Large intestine (tissue), 3 donors: ENCODE measurements at regions not wholly inside any gene's neighbourhood (a gene's known extent, or its start where the extent isn't known, plus 50 kb on each side); places are given as distances from the start of the nearest gene placed in this dataset.

Experiments used
- DNase-seq, 2 donors: peaks; one replicate each; pipeline versions ENCODE4 v3.0.0 to v3.0.0-alpha.2; 2013
- H3K27ac ChIP-seq: one replicate; pipeline ENCODE4 v1.5.1; 2013; ENCODE audit warnings: low read length
- H3K27me3 ChIP-seq: 2 replicates; pipeline ENCODE4 v1.6.1; 2013; ENCODE audit warnings: low read length; ENCODE audit not compliant: control insufficient read depth, insufficient read depth
- H3K36me3 ChIP-seq: 2 replicates; pipeline ENCODE4 v1.6.1; 2013; ENCODE audit warnings: low read length; ENCODE audit not compliant: control insufficient read depth, insufficient read depth
- H3K4me1 ChIP-seq: one replicate; pipeline ENCODE4 v1.6.1; 2013; ENCODE audit warnings: low read length; ENCODE audit not compliant: control insufficient read depth, insufficient read depth
- H3K4me3 ChIP-seq: one replicate; pipeline ENCODE4 v1.5.1; 2013; ENCODE audit warnings: low read length
- H3K9me3 ChIP-seq: one replicate; pipeline ENCODE4 v1.6.1; 2013; ENCODE audit warnings: mild to moderate bottlenecking, low read depth, low read length, moderate library complexity; ENCODE audit not compliant: control insufficient read depth
- WGBS: methylation state at CpG from one replicate; pipeline ENCODE4 v1.1.5; 2013; ENCODE audit warnings: low lambda C conversion rate; ENCODE audit not compliant: insufficient coverage; 5-methylcytosine and 5-hydroxymethylcytosine counted together

DNA sequence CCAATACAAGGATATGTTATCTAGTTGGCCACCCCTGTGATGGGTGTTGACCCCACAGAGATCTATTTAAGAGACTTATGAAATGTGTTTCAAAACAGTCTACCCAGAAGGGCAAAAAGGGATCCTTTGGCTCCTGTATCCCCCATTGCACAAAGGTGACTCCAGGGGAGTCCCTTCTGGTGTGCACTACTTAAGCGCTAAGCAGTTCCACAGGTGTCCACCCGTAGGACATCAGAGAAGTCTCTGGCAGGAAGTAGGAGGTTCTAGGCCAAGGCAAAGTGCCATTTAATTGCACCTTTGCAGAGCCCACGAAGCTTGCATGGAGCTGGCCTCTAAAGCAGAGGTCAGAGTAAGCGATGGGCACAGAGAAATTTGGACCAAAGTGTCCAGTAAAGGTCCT, 147.7 kb downstream of the MRPL14 start:
- no peak for DNase-seq
- H3K27me3 ChIP-seq, result no peaks in the 10 kb centered on the region
- H3K27ac ChIP-seq, result no peak overlapping the region
- H3K36me3 ChIP-seq, result no peaks in the 10 kb centered on the region
- peaks cover 10% of the 10 kb centered on the region for H3K4me1 ChIP-seq
- peaks cover 4% of the 10 kb centered on the region for H3K9me3 ChIP-seq
- H3K4me3 ChIP-seq, result no peak overlapping the region
- no CpG with 5 or more reads among the region's 4 CpGs for WGBS

DNA sequence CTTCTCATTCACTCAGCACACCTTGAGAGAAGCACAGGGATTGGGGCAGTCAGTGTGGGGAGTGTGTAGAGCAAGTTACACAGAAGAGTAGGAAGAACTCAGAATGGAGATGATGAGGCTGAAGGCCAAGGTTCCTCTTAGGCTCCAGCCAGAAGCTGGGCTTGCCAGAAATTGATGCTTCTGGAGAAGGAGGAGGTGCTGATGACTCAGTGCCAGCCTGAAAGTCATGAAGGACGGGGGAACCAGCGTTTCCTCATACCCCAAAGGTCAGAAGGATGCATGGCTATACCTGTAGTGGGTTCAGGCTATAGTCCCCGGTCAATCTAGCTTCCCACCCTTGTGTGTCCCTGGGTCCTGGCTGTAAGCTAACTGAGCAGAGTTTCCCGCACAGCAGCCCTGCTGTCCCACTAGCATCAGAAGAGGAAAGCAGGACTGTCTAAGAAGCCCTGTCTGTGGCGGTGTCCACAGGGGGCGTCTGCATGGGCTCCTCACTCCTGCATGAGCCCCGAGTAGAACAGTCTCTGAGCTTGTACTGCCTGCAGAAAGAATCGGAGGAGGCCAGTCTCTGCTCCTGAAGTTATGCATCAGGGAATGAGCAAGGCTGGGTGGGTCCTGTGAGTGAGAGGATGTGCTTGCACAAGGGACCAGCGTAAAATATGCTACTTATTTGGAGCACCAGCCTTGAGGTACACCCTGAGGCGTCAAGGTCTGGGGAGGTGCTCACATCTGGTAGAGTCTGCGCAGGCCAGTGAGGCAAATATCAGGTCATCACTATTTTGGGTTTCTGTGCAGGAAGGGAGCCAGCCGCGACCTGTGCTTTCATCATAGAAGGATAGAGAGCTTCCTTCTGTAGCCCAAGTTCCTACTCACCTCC, 148.5 kb downstream of the MRPL14 start:
- peaks cover 10% of the 10 kb centered on the region for H3K4me1 ChIP-seq
- no peaks in the 10 kb centered on the region for H3K36me3 ChIP-seq
- H3K27me3 ChIP-seq, result no peaks in the 10 kb centered on the region
- no peak overlapping the region for H3K27ac ChIP-seq
- no peak overlapping the region for H3K4me3 ChIP-seq
- H3K9me3 ChIP-seq, result peaks cover 4% of the 10 kb centered on the region
- DNase-seq, result no peak
- WGBS, result no CpG with 5 or more reads among the region's 13 CpGs

DNA sequence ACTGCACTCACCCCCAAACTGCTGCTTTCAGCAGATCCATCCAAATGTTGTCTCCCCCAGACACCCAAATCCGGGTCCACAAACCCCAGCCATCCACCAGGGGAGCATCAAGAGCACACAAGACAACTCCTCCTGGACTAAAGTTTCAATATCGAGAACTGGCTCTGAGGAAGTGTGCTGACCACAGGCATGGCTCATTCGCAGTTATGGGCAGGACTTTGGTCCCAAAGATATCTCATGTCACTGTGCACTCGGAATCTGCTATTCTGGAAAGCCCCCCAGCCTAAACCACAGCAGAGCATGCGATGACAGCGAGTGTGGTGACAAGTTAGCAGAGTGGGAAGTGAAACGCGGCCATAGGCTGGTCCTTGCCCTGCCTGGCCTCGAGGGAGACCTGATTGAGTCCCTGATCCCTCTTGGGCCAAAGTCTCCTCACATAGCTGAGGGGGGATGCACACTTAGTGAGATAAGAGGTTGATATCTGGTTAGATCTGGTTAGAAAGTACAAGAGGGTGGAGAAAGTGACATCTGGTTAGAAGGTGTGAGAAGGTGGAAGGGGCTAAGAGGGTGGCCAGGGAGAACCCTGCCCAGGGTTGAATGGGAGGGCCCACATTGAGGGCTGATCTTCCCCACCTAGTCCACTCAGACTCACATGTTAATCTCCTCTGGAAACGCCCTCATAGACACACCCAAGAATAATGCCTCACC, 149.7 kb downstream of the MRPL14 start:
- Histone ChIP-seq H3K36me3 (no peaks in the 10 kb centered on the region), H3K4me1 (peaks cover 10% of the 10 kb centered on the region), H3K4me3 (no peak overlapping the region), H3K9me3 (peaks cover 4% of the 10 kb centered on the region), H3K27me3 (no peaks in the 10 kb centered on the region), H3K27ac (no peak overlapping the region)
- no CpG with 5 or more reads among the region's 10 CpGs for WGBS
- DNase-seq, result peak; percentile 55 to 74

DNA sequence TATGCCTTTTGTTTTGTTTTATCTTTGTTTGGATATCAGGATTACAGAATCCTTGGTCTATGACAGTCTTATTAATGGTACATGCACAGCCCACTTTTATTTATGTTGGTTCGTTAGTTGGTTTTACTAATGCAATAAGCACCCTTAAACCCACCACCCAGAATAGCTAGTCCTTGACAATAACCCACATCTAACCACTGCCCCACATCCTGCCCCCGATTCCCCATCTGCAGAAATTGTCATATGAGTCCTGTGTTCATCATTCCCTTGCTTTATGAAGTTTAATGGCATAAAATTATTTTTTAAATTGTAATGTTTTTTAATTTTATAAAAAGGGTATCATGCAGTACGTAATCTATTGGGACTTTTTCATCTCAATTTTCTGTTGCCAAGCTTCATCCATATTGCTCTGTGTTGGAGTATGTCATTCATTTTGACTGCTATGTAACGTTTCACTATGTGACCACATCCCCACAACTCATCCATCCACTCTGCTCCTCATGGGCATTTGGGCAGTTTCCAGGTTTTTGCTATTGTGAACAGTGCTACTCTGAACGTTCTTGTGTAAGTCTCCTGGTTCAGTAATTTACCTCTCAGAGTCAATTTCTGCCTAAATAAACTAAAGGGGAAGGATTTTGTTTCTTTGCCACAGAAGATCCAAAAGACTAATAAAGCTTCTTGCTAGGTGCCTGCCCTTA, 150.4 kb downstream of the MRPL14 start:
- Histone ChIP-seq H3K9me3 (peaks cover 4% of the 10 kb centered on the region), H3K36me3 (no peaks in the 10 kb centered on the region), H3K4me1 (peaks cover 14% of the 10 kb centered on the region), H3K4me3 (no peak overlapping the region), H3K27ac (no peak overlapping the region), H3K27me3 (no peaks in the 10 kb centered on the region)
- DNase-seq, result no peak
- 40% methylated on average over 1 of the region's 5 CpGs for whole genome bisulfite sequencing

DNA sequence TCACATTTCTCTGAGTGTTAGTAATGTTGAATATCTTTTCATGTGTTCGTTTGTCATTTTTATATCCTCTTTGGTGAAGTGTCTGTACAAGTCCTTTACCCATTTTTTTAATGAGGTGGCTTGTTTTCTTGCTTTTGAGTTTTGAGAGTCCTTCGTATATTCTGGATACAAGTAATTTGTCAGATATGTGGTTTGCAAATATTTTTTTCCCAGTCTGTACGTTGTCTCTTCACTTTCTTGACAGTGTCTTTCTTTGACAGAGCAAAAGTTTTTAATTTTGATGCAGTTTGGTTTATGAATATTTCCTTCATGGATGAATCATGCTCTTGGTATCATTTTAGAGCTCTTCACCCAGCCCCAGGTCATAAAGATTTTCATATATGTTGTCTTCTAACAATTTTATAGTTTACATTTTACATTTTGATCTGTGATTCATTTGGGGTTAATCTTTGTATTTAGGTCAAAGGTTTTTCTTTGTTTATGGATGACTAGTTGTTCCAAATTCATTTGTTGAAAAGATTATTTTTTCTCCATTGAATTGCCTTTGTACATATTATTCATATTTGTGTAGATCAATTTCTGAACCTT, 152.5 kb downstream of the MRPL14 start:
- no peaks in the 10 kb centered on the region for H3K36me3 ChIP-seq
- H3K27ac ChIP-seq, result no peak overlapping the region
- H3K4me3 ChIP-seq, result no peak overlapping the region
- H3K9me3 ChIP-seq, result peaks cover 4% of the 10 kb centered on the region
- H3K27me3 ChIP-seq, result no peaks in the 10 kb centered on the region
- DNase-seq, result no peak
- H3K4me1 ChIP-seq, result peaks cover 18% of the 10 kb centered on the region
- WGBS, result 100% methylated on average over 3 of the region's 3 CpGs

DNA sequence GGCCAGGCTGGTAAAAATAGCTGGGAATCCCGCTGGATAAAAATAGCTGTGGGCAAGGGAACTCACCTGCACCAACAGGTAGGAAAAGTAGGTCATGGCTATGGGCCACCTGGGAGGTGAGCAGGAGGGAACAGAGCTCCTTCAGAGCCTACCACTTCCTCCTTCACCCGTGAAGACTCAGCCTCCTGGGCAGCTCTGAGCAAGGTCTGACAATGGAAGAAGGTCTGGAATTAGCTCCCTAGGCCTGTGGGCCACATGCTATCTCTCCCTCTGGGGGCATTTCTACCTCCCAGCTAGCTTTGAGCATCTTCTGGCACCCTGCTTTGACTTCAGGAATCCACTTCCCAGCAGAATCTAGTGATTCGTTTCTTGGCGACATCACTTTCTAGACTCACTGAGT, 153.9 kb downstream of the MRPL14 start:
- H3K36me3 ChIP-seq, result no peaks in the 10 kb centered on the region
- no CpG with 5 or more reads among the region's 4 CpGs for WGBS
- peak overlapping the region; percentile 13 for H3K27ac ChIP-seq
- H3K9me3 ChIP-seq, result peaks cover 4% of the 10 kb centered on the region
- H3K4me3 ChIP-seq, result no peak overlapping the region
- H3K27me3 ChIP-seq, result no peaks in the 10 kb centered on the region
- peaks cover 18% of the 10 kb centered on the region for H3K4me1 ChIP-seq
- no peak for DNase-seq

DNA sequence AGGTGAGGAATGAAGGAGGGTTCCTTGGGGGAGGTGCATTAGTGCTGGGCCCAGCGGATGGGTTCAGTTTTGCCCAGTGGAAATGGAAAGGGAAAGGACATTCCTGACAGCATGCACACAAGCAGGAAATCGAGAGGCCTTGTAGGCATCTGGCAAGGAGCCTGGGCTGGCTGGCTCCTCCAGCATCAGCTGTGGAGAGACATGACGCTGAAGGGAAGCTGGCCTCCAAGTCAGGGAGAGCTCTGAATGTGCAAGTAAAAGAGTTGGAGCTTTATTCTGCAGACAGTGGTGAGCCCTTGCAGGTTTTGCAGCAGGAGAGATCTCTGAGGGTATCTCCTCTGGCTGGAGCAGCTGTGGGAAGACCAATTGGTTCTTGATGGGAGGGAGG, 154.3 kb downstream of the MRPL14 start:
- Histone ChIP-seq H3K27me3 (no peaks in the 10 kb centered on the region), H3K9me3 (peaks cover 4% of the 10 kb centered on the region), H3K36me3 (no peaks in the 10 kb centered on the region), H3K27ac (peak overlapping the region; percentile 44), H3K4me1 (peaks cover 17% of the 10 kb centered on the region), H3K4me3 (no peak overlapping the region)
- no CpG with 5 or more reads among the region's 3 CpGs for WGBS
- peak; percentile 53 to 56 for DNase-seq

DNA sequence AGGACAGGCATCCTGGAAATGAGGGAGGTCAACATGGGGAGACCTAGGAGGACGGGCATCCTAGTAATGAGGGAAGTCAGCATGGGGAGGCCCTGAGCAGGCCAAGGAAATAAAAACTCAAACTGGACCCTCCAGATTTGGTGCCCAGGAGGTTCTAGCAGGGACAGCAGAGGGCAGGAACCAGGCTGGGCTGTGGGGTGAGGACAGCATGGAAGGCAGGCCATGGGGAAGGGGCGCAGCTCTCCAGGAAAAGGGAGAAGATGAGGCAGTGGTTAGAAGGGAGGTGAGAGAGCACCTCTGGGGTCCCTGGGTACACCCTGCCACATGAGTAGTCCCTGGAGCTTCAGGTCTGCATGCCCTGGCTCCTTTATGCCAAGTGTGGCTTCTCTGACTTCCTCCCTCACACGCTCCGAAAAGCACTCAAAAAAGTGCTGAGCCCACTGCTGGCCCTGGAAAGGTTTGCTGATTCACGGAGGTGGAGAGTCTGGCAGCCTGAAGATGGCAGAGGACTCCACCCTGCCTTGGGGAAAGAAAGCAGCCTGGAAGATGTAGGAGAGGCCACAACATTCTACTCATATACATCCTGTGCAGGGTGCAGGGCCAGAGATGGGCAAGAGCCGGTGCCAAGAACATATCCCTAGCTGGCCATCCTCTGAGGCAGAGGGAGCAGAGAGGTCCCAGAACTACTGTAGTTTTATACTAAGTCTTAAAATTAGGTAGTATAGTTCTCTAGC, 154.9 kb downstream of the MRPL14 start:
- peaks cover 12% of the 10 kb centered on the region for H3K4me1 ChIP-seq
- no peak overlapping the region for H3K4me3 ChIP-seq
- H3K27me3 ChIP-seq, result no peaks in the 10 kb centered on the region
- H3K36me3 ChIP-seq, result no peaks in the 10 kb centered on the region
- H3K27ac ChIP-seq, result peak overlapping the region; percentile 44
- DNase-seq, result no peak
- WGBS, result no CpG with 5 or more reads among the region's 6 CpGs
- H3K9me3 ChIP-seq, result peaks cover 4% of the 10 kb centered on the region

DNA sequence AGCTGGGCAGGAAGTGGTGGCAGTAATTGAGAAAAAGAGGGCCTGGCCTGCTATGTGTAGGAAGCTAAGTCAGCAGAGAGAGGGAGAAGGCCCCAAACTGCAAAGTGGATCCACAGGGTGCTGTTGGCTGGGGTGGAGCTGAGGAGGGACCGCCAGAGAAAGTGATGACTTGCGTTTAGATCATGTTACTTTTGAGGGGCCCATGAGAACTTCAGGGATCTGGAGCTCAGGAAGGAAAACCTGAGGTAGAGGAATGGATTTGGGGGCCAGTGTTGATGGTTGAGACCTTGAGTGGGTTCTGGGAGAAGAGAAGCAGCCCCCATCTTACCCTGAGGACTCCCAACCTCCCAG, 155.5 kb downstream of the MRPL14 start:
- Histone ChIP-seq H3K4me3 (no peak overlapping the region), H3K36me3 (no peaks in the 10 kb centered on the region), H3K9me3 (peaks cover 4% of the 10 kb centered on the region), H3K4me1 (peaks cover 8% of the 10 kb centered on the region), H3K27ac (no peak overlapping the region), H3K27me3 (no peaks in the 10 kb centered on the region)
- no peak for DNase-seq
- no CpG with 5 or more reads among the region's 2 CpGs for WGBS
